ENCODE measurements at regions not wholly inside any gene's neighbourhood (a gene's known extent, or its start where the extent isn't known, plus 50 kb on each side); places are given as distances from the start of the nearest gene placed in this dataset.
"Not testable (repeated sequence)": the region's sequence is repeated elsewhere in the genome, so short reads cannot be mapped to it uniquely, and the experiment has no call there.

DNA sequence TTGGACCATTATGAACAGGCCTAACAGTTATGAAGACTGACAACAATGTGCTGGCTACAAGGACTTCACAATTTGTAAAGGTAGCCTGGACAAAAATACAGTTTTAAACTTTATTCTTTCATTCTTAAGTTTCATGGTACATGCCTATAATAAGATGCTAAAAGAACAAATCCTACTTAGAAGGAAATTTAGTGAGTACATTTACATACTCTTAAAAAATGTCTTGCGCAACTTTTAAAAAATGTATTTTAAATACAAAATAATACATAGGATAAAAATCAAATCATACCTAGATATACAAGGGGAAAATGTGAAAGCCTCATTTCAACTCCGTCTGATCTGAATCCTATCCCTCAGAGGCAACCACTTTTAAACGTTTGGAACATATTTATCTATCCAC lies 200.7 kb upstream of the SPIN4 start:
- TF ChIP-seq, protein P1, sequence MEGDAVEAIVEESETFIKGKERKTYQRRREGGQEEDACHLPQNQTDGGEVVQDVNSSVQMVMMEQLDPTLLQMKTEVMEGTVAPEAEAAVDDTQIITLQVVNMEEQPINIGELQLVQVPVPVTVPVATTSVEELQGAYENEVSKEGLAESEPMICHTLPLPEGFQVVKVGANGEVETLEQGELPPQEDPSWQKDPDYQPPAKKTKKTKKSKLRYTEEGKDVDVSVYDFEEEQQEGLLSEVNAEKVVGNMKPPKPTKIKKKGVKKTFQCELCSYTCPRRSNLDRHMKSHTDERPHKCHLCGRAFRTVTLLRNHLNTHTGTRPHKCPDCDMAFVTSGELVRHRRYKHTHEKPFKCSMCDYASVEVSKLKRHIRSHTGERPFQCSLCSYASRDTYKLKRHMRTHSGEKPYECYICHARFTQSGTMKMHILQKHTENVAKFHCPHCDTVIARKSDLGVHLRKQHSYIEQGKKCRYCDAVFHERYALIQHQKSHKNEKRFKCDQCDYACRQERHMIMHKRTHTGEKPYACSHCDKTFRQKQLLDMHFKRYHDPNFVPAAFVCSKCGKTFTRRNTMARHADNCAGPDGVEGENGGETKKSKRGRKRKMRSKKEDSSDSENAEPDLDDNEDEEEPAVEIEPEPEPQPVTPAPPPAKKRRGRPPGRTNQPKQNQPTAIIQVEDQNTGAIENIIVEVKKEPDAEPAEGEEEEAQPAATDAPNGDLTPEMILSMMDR (IDR thresholded peaks at IDR 0.05; ENCODE audit: low read length, missing control alignments) = no peak
- no peak overlapping the region for H3K4me3 ChIP-seq (replicated peaks; ENCODE audit: low read depth, low read length)
- DNase-seq (ENCODE audit: low read depth) = no peak

DNA sequence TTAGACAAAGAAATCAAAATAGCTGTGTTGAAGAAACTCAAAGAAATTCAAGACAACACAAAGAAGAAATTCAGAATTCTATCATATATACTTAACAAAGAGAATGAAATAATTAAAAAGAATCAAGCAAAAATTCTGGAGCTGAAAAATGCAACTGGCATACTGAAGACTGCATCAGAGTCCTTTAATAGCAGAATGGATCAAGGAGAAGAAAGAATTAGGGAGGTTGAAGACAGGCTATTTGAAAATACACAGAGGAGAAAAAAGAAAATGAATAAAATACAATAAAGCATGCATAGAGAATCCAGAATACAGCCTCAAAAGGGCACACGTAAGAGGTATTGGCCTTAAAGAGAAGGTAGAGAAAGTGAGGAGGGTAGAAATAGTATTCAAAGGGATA lies 179.5 kb upstream of the SPIN4 start:
- TF ChIP-seq, protein P1 (IDR thresholded peaks at IDR 0.05; ENCODE audit: low read length, missing control alignments) = no peak
- no peak for DNase-seq (ENCODE audit: low read depth)
- no peak overlapping the region for H3K4me3 ChIP-seq (replicated peaks; ENCODE audit: low read depth, low read length)

DNA sequence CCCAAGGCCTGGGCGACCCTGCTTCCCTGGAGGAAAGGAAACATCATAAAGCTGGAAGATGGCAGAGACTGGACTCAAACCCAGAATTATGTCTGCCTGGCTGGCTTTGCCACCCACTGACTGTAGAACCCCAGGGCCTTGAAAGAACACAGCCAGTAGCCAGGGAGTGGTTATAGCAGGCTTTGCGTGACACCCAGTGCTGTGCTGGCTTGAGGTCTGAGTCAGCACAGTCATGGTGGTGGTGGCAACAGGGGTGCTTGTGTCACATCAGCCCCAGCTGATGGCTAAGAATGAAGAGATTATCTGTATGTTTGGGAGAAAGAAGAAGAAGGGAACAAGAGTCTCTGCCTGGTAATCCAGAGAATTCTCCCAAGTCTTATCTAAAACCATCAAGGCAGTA lies 178.8 kb upstream of the SPIN4 start:
- TF ChIP-seq, protein P1 (IDR thresholded peaks at IDR 0.05; ENCODE audit: low read length, missing control alignments) = no peak
- DNase-seq (ENCODE audit: low read depth) = no peak
- no peak overlapping the region for H3K4me3 ChIP-seq (replicated peaks; ENCODE audit: low read depth, low read length)

DNA sequence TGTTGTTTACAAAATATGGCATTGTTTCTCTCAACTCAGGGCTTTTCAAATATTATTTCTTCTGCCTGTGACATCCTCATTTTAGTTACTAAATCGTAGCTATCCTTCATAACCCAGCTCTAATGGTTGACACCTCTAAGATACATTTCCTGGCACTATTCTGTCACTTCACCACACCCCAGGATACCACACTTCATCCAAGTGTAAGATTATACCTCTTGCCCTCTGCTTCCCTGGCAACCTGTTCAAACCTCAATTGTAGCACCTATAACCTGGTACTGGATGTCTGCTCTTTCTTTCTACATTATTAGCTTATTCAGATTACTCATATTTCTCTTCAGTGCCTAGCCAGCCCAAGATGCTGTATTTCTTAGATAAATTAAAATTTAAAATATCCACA lies 175.7 kb upstream of the SPIN4 start:
- no peak for DNase-seq (ENCODE audit: low read depth)
- TF ChIP-seq, protein P1 (IDR thresholded peaks at IDR 0.05; ENCODE audit: low read length, missing control alignments) = no peak

DNA sequence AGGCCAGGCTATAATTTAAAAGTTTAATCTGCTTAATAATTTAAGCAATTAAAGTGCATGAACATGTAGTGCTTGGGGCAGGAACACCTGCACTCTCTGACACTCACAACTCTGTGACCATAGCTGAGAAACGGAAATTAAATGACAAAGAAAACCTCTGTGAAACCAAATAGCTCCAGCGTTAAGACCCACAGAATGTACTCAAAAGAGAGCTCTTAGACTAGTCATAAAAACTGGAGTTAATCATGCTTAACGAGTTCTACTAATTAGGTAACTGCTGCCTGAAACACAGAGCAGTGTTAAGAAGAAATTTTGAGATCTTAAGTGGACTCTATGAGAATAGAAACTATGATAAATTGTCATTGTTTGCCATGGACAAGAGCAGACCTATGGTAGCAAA lies 174.4 kb upstream of the SPIN4 start:
- TF ChIP-seq, protein P1 (IDR thresholded peaks at IDR 0.05; ENCODE audit: low read length, missing control alignments) = no peak
- DNase-seq (ENCODE audit: low read depth) = no peak
- H3K4me3 ChIP-seq (replicated peaks; ENCODE audit: low read depth, low read length) = no peak overlapping the region

More for the DNA sequence above, 175.7 kb upstream of the SPIN4 start:
- no peak overlapping the region for H3K4me3 ChIP-seq (replicated peaks; ENCODE audit: low read depth, low read length)

DNA sequence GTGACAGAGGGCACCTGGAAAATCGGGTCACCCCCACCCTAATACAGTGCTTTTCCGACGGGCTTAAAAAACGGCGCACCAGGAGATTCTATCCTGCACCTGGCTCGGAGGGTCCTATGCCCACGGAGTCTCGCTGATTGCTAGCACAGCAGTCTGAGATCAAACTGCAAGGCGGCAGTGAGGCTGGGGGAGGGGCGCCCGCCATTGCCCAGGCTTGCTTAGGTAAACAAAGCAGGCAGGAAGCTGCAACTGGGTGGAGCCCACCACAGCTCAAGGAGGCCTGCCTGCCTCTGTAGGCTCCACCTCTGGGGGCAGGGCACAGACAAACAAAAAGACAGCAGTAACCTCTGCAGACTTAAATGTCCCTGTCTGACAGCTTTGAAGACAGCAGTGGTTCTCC lies 168.2 kb upstream of the SPIN4 start:
- H3K4me3 ChIP-seq (replicated peaks; ENCODE audit: low read depth, low read length); DNase-seq (ENCODE audit: low read depth): not testable (repeated sequence)

DNA sequence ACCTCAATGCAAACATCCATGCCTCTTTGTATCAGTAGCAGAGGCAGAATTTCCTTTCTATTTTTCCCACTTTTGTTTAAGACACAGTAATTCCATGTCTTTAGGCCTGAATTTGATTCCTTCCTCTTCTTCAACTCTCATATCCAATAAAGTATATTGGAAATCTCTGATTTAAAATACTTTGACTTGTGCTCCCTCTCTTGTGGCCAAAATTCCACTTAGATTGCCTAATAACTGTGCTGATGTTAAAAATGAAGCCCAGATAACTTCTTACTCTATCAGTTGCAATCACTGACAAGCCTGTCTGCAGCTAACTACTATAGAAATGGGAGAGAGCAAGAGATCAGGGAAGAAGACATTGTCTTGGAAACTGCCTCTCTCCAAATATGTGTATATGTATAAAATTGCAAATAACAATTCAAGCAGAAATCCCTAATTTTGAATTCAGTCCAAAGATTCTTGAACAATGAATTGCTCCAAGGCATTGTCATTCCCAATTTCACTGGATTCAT lies 163.5 kb upstream of the SPIN4 start:
- no peak overlapping the region for H3K4me3 ChIP-seq (replicated peaks; ENCODE audit: low read depth, low read length)
- TF ChIP-seq, protein P1 (IDR thresholded peaks at IDR 0.05; ENCODE audit: low read length, missing control alignments) = no peak
- peak; percentile 11 for DNase-seq (ENCODE audit: low read depth)

All from fibroblast of pulmonary artery (primary cell).